ENCODE measurements at regions not wholly inside any gene's neighbourhood (a gene's known extent, or its start where the extent isn't known, plus 50 kb on each side); places are given as distances from the start of the nearest gene placed in this dataset.
A peak's percentile ranks its signal among the peaks of the same experiment; 100 is the strongest.

DNA sequence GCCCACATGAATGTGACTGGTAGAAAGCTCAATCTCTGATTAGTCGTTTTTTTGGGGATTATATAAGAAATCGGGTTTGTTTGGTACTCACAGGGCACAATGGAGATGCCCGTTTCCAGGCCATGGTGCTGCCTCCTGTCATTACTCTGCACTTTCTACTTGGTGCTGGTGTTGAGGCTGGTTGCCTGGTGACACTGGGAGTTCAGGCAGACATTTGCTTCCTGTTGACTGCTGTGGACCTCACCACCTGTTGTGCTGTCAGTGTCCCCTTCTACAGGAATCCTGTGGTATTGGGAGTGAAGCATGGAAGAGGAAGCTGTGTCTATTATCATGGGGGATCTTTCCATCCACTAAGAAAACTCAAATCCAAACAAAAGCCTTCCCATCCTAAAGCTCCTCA, 227.2 kb upstream of the TBL1XR1 start:
- peaks cover 73% of the 10 kb centered on the region for H3K4me1 ChIP-seq (ENCODE audit: insufficient read depth, low read length, poor library complexity, severe bottlenecking)
- TF ChIP-seq, protein P1, sequence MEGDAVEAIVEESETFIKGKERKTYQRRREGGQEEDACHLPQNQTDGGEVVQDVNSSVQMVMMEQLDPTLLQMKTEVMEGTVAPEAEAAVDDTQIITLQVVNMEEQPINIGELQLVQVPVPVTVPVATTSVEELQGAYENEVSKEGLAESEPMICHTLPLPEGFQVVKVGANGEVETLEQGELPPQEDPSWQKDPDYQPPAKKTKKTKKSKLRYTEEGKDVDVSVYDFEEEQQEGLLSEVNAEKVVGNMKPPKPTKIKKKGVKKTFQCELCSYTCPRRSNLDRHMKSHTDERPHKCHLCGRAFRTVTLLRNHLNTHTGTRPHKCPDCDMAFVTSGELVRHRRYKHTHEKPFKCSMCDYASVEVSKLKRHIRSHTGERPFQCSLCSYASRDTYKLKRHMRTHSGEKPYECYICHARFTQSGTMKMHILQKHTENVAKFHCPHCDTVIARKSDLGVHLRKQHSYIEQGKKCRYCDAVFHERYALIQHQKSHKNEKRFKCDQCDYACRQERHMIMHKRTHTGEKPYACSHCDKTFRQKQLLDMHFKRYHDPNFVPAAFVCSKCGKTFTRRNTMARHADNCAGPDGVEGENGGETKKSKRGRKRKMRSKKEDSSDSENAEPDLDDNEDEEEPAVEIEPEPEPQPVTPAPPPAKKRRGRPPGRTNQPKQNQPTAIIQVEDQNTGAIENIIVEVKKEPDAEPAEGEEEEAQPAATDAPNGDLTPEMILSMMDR (conservative IDR thresholded peaks at IDR 0.05; ENCODE audit: low read length) = no peak
- no peak for TF ChIP-seq EZH2phosphoT487 (IDR thresholded peaks at IDR 0.05; ENCODE audit: borderline replicate concordance)
- no peaks in the 10 kb centered on the region for H3K79me2 ChIP-seq (ENCODE audit: insufficient read depth, low read length)
- H3K27me3 ChIP-seq (ENCODE audit: insufficient read depth, low read length, poor library complexity, severe bottlenecking) = no peaks in the 10 kb centered on the region
- peak overlapping the region; percentile 4 for H3K9ac ChIP-seq (ENCODE audit: low read depth, low read length, poor library complexity, severe bottlenecking)
- no peaks in the 10 kb centered on the region for H3K36me3 ChIP-seq (ENCODE audit: insufficient read depth, low read length)
- no peaks in the 10 kb centered on the region for H3K9me3 ChIP-seq (ENCODE audit: insufficient read depth, low read depth, low read length)
- H3K4me3 ChIP-seq (ENCODE audit: low read length, poor library complexity, severe bottlenecking) = no peak overlapping the region
- peak overlapping the region; percentile 20 for H3K4me2 ChIP-seq (ENCODE audit: low read depth, low read length, poor library complexity, severe bottlenecking)
- H4K20me1 ChIP-seq (ENCODE audit: insufficient read depth, low read length, poor library complexity, severe bottlenecking) = no peaks in the 10 kb centered on the region
- no peaks in the 10 kb centered on the region for H3K9me2 ChIP-seq (replicated peaks; ENCODE audit: low read depth, low read length)
- 0 out of 2 replicates have a peak overlapping the region, but pooled peaks have one; percentile 10 for H2AFZ ChIP-seq (ENCODE audit: low read length)
- H3F3A ChIP-seq (ENCODE audit: low read depth) = 0 out of 2 replicates have a peak, but pooled peaks cover 4% of the 10 kb centered on the region

DNA sequence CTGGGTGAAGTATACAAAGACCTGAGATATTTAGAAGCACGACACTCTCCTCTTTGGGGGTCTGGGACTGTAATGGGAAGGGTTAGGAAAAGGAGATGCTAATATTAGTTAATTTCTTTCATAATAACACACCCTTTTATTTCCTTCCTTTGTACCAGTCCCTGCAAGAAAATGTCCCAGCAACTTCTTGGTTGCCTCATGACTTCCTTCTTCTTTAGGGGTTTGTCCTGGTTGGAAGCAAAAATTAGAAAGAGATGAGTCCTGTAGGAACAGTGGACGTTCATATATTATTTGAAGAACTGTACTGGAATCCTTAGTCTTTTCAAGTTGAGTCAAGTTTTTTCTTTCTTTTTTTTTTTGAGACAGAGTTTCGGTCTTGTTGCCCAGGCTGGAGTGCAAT, 227.8 kb upstream of the TBL1XR1 start:
- Histone ChIP-seq H3K36me3 (ENCODE audit: insufficient read depth, low read length) (no peaks in the 10 kb centered on the region), H3K4me3 (ENCODE audit: low read length, poor library complexity, severe bottlenecking) (no peak overlapping the region), H4K20me1 (ENCODE audit: insufficient read depth, low read length, poor library complexity, severe bottlenecking) (no peaks in the 10 kb centered on the region), H3K27me3 (ENCODE audit: insufficient read depth, low read length, poor library complexity, severe bottlenecking) (no peaks in the 10 kb centered on the region), H2AFZ (ENCODE audit: low read length) (no peak overlapping the region), H3K9ac (ENCODE audit: low read depth, low read length, poor library complexity, severe bottlenecking) (no peak overlapping the region), H3K79me2 (ENCODE audit: insufficient read depth, low read length) (no peaks in the 10 kb centered on the region), H3K4me2 (ENCODE audit: low read depth, low read length, poor library complexity, severe bottlenecking) (peak overlapping the region; percentile 20), H3K4me1 (ENCODE audit: insufficient read depth, low read length, poor library complexity, severe bottlenecking) (peaks cover 69% of the 10 kb centered on the region), H3F3A (ENCODE audit: low read depth) (0 out of 2 replicates have a peak, but pooled peaks cover 4% of the 10 kb centered on the region), H3K9me2 (replicated peaks; ENCODE audit: low read depth, low read length) (no peaks in the 10 kb centered on the region), H3K9me3 (ENCODE audit: insufficient read depth, low read depth, low read length) (no peaks in the 10 kb centered on the region)
- TF ChIP-seq, protein P1 (conservative IDR thresholded peaks at IDR 0.05; ENCODE audit: low read length) = no peak
- no peak for TF ChIP-seq EZH2phosphoT487 (IDR thresholded peaks at IDR 0.05; ENCODE audit: borderline replicate concordance)

DNA sequence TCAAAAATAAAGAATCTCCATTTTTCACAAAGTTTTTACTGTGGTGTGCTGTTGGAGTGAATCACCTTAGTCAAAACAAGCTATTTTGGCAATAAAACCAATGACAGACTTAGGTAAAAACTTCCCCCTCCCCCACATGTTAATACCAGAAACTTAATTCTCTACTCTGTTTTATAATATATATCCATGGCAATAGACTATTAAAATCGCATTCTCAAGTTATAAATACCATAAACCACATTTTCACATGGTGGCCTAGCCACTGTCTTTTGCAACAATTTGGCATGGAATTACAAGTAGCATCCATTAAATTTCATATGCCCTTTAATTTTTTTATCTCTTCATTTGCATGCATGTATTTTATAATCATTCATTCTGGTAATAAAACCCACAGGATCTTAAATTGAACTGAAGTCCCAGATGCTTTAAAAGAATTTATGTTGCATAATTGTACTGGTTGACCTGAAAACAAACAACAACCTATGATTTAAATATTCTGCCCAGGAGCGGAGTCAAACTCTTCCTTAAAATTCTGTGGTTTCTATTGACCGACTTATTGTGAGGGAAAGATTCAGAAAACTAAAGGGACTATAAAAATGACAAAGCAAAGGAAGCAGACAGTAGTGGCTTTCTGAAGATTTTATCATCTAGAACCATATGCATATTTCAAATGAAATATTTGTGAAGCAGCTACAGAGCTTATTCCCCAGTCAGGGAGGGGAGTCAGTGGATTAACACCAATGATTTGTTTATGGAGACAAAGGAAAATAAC, 229.0 kb upstream of the TBL1XR1 start:
- Histone ChIP-seq H3K79me2 (ENCODE audit: insufficient read depth, low read length) (no peaks in the 10 kb centered on the region), H2AFZ (ENCODE audit: low read length) (no peak overlapping the region), H3K4me2 (ENCODE audit: low read depth, low read length, poor library complexity, severe bottlenecking) (peak overlapping the region; percentile 33), H3K36me3 (ENCODE audit: insufficient read depth, low read length) (no peaks in the 10 kb centered on the region), H3K9ac (ENCODE audit: low read depth, low read length, poor library complexity, severe bottlenecking) (peak overlapping the region; percentile 12), H3K4me1 (ENCODE audit: insufficient read depth, low read length, poor library complexity, severe bottlenecking) (peaks cover 63% of the 10 kb centered on the region), H3K4me3 (ENCODE audit: low read length, poor library complexity, severe bottlenecking) (peak overlapping the region; percentile 6), H3F3A (ENCODE audit: low read depth) (0 out of 2 replicates have a peak, but pooled peaks cover 4% of the 10 kb centered on the region), H3K27me3 (ENCODE audit: insufficient read depth, low read length, poor library complexity, severe bottlenecking) (no peaks in the 10 kb centered on the region), H4K20me1 (ENCODE audit: insufficient read depth, low read length, poor library complexity, severe bottlenecking) (no peaks in the 10 kb centered on the region), H3K9me3 (ENCODE audit: insufficient read depth, low read depth, low read length) (no peaks in the 10 kb centered on the region), H3K9me2 (replicated peaks; ENCODE audit: low read depth, low read length) (no peaks in the 10 kb centered on the region)
- no peak for TF ChIP-seq EZH2phosphoT487 (IDR thresholded peaks at IDR 0.05; ENCODE audit: borderline replicate concordance)
- TF ChIP-seq, protein P1 (conservative IDR thresholded peaks at IDR 0.05; ENCODE audit: low read length) = no peak

Data from Loucy (cell line).